Fibroblast of skin of left quadriceps (primary cell): ENCODE measurements at regions not wholly inside any gene's neighbourhood (a gene's known extent, or its start where the extent isn't known, plus 50 kb on each side); places are given as distances from the start of the nearest gene placed in this dataset.

Experiments
- DNase-seq, 2 experiments: peaks; one replicate each; pipeline ENCODE4 v3.0.0-alpha.2; 2013; ENCODE audit warnings: low read depth in 2 of 2

GRCh38 chr1:42096554-42096953 is 56.7 kb upstream of the GUCA2B start:
- DNase-seq, result no peak

- no peak for DNase-seq
These were observed 64.0 kb upstream of the GUCA2B start for GRCh38 chr1:42089246-42089645.

GRCh38 chr1:42086146-42086545 is 67.1 kb upstream of the GUCA2B start:
- DNase-seq, result no peak

- DNase-seq, result no peak
These were observed 67.6 kb upstream of the GUCA2B start for GRCh38 chr1:42085596-42085995.

GRCh38 chr1:42081475-42081874 is 71.7 kb upstream of the GUCA2B start:
- DNase-seq, result no peak

GRCh38 chr1:42075179-42075578 is 78.0 kb upstream of the GUCA2B start:
- DNase-seq, result no peak

GRCh38 chr1:42070996-42071395 is 82.2 kb upstream of the GUCA2B start:
- DNase-seq, result no peak

GRCh38 chr1:42057800-42058199 is 95.4 kb upstream of the GUCA2B start:
- no peak for DNase-seq

GRCh38 chr1:42056460-42056859 is 96.8 kb upstream of the GUCA2B start:
- DNase-seq, result no peak

- no peak for DNase-seq
These were observed 98.1 kb upstream of the GUCA2B start for GRCh38 chr1:42055061-42055460.

GRCh38 chr1:42052072-42052699 is 101.0 kb upstream of the GUCA2B start:
- no peak for DNase-seq

- DNase-seq, result no peak
These were observed 105.7 kb upstream of the GUCA2B start for GRCh38 chr1:42047508-42047880.

GRCh38 chr1:42046761-42047507 is 106.3 kb upstream of the GUCA2B start:
- no peak for DNase-seq

GRCh38 chr1:42044346-42044745 is 108.9 kb upstream of the GUCA2B start:
- DNase-seq, result no peak

- no peak for DNase-seq
These were observed 109.4 kb upstream of the GUCA2B start for GRCh38 chr1:42043811-42044210.

GRCh38 chr1:42043182-42043581 is 110.0 kb upstream of the GUCA2B start:
- DNase-seq, result no peak

- DNase-seq, result no peak
These were observed 112.2 kb upstream of the GUCA2B start for GRCh38 chr1:42041031-42041430.

- DNase-seq, result no peak
These were observed 113.1 kb upstream of the GUCA2B start for GRCh38 chr1:42040159-42040558.

GRCh38 chr1:42038261-42038660 is 114.9 kb upstream of the GUCA2B start:
- DNase-seq, result no peak

- DNase-seq, result no peak
These were observed 115.6 kb upstream of the GUCA2B start for GRCh38 chr1:42037586-42037985.

- peak in 1 of 2 experiments; percentile 3 for DNase-seq
These were observed 116.0 kb upstream of the GUCA2B start for GRCh38 chr1:42037161-42037560.

- DNase-seq, result peak; percentile 82 to 83
These were observed 117.2 kb upstream of the GUCA2B start for GRCh38 chr1:42035830-42036604.
